PC-9 (cell line): ENCODE measurements at regions not wholly inside any gene's neighbourhood (a gene's known extent, or its start where the extent isn't known, plus 50 kb on each side); places are given as distances from the start of the nearest gene placed in this dataset.

Experiments used
- BruUV-seq: library from RNA; stranded (reverse); fragments of 400-500 nt; replicated peaks from 2 replicates; lab custom pipeline; 2021; lab: Mats Ljungman, UMichigan
- CTCF ChIA-PET: fragments of 300-600 bp; sonication (Branson Sonifier 250); formaldehyde crosslinking; loops from one replicate; lab custom pipeline; 2022; ENCODE audit warnings: antibody characterized with exemption; lab: Charles Lee
- POLR2A ChIA-PET: fragments of 300-600 bp; sonication (Branson Sonifier 250); formaldehyde crosslinking; loops from one replicate; lab custom pipeline; 2022; ENCODE audit warnings: antibody characterized with exemption; ENCODE audit not compliant: unreplicated experiment; lab: Charles Lee
- DNase-seq, 2 experiments: peaks; one replicate each; pipeline versions ENCODE4 v3.0.0 to v3.0.0-alpha.2; 2015 to 2022; ENCODE audit warnings: mixed read lengths in 1 of 2
- H2AFZ ChIP-seq: fragments of 200-600 bp; sonication (generic); 2 replicates; pipeline ENCODE4 v1.8.1; 2017; ENCODE audit warnings: antibody characterized with exemption
- H3F3A ChIP-seq: fragments of 200-600 bp; sonication (generic); 2 replicates; pipeline ENCODE4 v1.8.1; 2017; ENCODE audit warnings: antibody characterized with exemption, mild to moderate bottlenecking, low read depth; ENCODE audit not compliant: insufficient read depth
- H3K27ac ChIP-seq: fragments of 200-600 bp; sonication (generic); 2 replicates; pipeline ENCODE4 v1.6.1; 2016; ENCODE audit warnings: mixed run types
- H3K27me3 ChIP-seq: fragments of 200-600 bp; sonication (generic); 2 replicates; pipeline ENCODE4 v1.6.1; 2016; ENCODE audit warnings: low read depth, mixed run types; ENCODE audit not compliant: insufficient read depth
- H3K36me3 ChIP-seq: fragments of 200-600 bp; sonication (generic); 2 replicates; pipeline ENCODE4 v1.6.1; 2016; ENCODE audit warnings: low read depth, mixed run types
- H3K4me1 ChIP-seq: fragments of 200-600 bp; sonication (generic); replicated peaks from 2 replicates; pipeline ENCODE4 v1.6.1; 2016; ENCODE audit warnings: mixed run types; ENCODE audit not compliant: insufficient read depth
- H3K4me2 ChIP-seq: fragments of 200-600 bp; sonication (generic); 2 replicates; pipeline ENCODE4 v1.6.1; 2017; ENCODE audit warnings: mixed run types
- H3K4me3 ChIP-seq: fragments of 200-600 bp; sonication (generic); 2 replicates; pipeline ENCODE4 v1.6.1; 2016; ENCODE audit warnings: mixed run types
- H3K79me2 ChIP-seq: fragments of 200-600 bp; sonication (generic); 2 replicates; pipeline ENCODE4 v1.6.1; 2017; ENCODE audit warnings: low read depth, mixed run types
- H3K9me2 ChIP-seq: fragments of 200-600 bp; sonication (generic); 2 replicates; pipeline ENCODE4 v1.8.1; 2017; ENCODE audit warnings: mild to moderate bottlenecking; ENCODE audit not compliant: insufficient read depth
- H3K9me3 ChIP-seq: fragments of 200-600 bp; sonication (generic); 2 replicates; pipeline ENCODE4 v1.8.1; 2016; ENCODE audit warnings: low read depth; ENCODE audit not compliant: insufficient read depth
- H4K20me1 ChIP-seq: fragments of 200-600 bp; sonication (generic); 2 replicates; pipeline ENCODE4 v1.8.1; 2017; ENCODE audit not compliant: insufficient read depth
- CTCF ChIP-seq: fragments of 200-600 bp; sonication (generic); conservative IDR thresholded peaks from 2 replicates; pipeline ENCODE4 v1.6.1; 2017; ENCODE audit warnings: mixed run types, antibody characterized with exemption, mild to moderate bottlenecking, moderate library complexity
- EZH2 ChIP-seq: fragments of 200-600 bp; sonication (generic); IDR thresholded peaks from 2 replicates; pipeline ENCODE4 v1.8.0; 2017; ENCODE audit warnings: antibody characterized with exemption, low read depth
- intact Hi-C: fragments of 100-400 bp; cut with micrococcal nuclease; formaldehyde crosslinking; loops from one replicate; pipeline ENCODE4 v1.10.0; 2022; ENCODE audit not compliant: unreplicated experiment

DNA sequence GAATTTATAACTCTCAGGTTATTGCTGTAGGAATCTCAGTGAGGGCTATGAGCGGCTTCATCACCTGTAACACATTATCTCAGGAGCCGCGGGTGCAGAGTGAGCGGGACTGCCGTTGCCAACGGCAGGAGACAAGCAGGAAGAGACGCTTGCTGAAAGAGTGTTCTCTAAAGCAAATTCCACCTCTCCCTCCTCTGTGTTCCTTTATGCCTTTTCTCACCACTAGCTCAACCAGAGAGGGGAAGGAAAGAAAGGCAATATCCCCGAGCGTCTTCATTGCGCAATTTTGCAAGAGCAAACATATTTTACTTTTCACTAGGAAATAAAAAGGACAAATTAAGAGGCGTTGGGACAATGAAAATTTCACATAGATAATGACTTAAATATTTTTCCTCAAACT is 185.2 kb upstream of the EXOC2 start:
- Histone ChIP-seq H3K4me3 (no peak overlapping the region), H3K9me3 (no peaks in the 10 kb centered on the region), H3K4me2 (no peak overlapping the region), H3K36me3 (no peaks in the 10 kb centered on the region), H3K9me2 (no peaks in the 10 kb centered on the region), H4K20me1 (no peaks in the 10 kb centered on the region), H3K79me2 (no peaks in the 10 kb centered on the region), H3K27me3 (no peaks in the 10 kb centered on the region), H3F3A (no peaks in the 10 kb centered on the region), H3K27ac (no peak overlapping the region), H3K4me1 (no peaks in the 10 kb centered on the region), H2AFZ (no peak overlapping the region)
- ChIA-PET POLR2A (no interaction called here), CTCF (no interaction called here)
- no peak for DNase-seq
- no peak for TF ChIP-seq CTCF
- no peak for TF ChIP-seq EZH2
- BruUV-seq: no TSS peak
- intact Hi-C loops: no loop called here

GRCh38 chr6:875012-875411 is 182.1 kb upstream of the EXOC2 start:
- H3K4me1 ChIP-seq: no peaks in the 10 kb centered on the region
- no peaks in the 10 kb centered on the region for H3K36me3 ChIP-seq
- DNase-seq: no peak
- H3F3A ChIP-seq: no peaks in the 10 kb centered on the region
- H3K4me3 ChIP-seq: no peak overlapping the region
- H3K9me3 ChIP-seq: no peaks in the 10 kb centered on the region
- H3K27me3 ChIP-seq: no peaks in the 10 kb centered on the region
- ChIA-PET CTCF (no interaction called here), POLR2A (no interaction called here)
- no peak for TF ChIP-seq EZH2
- TF ChIP-seq CTCF: no peak
- no peaks in the 10 kb centered on the region for H4K20me1 ChIP-seq
- no peak overlapping the region for H2AFZ ChIP-seq
- intact Hi-C loops: no loop called here
- no peak overlapping the region for H3K27ac ChIP-seq
- H3K9me2 ChIP-seq: no peaks in the 10 kb centered on the region
- no peaks in the 10 kb centered on the region for H3K79me2 ChIP-seq
- BruUV-seq: no TSS peak
- no peak overlapping the region for H3K4me2 ChIP-seq

DNA sequence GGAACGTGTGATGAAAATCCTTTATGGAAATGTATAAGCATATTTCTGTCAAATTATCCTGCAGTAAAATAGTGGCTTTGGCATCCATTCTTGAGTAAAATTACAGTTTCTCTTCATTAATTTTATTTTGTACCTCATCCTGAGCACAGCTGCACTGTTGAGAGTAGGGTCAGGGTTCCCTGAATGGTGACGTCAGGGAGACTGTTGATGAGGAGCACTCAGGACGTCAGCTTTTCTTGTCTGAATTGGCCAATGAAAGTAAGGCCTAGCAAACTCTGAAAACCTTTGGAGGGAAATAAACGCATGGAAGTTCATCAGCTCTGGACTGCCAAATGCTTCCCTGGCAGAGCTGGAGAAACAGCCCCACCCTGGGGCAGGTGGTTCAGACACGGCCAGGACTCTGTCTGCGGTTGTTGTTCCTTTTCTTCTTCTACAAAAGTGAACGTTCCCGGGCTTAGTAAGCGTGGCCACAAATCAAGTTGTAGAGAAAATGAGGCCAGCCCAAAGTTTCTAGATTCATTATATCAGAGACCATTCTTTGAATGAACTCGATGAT is 179.7 kb upstream of the EXOC2 start:
- Histone ChIP-seq H3F3A (no peaks in the 10 kb centered on the region), H4K20me1 (no peaks in the 10 kb centered on the region), H3K27me3 (no peaks in the 10 kb centered on the region), H3K9me2 (no peaks in the 10 kb centered on the region), H3K36me3 (no peaks in the 10 kb centered on the region), H3K4me3 (no peak overlapping the region), H3K4me1 (no peaks in the 10 kb centered on the region), H2AFZ (no peak overlapping the region), H3K79me2 (no peaks in the 10 kb centered on the region), H3K9me3 (no peaks in the 10 kb centered on the region), H3K27ac (no peak overlapping the region), H3K4me2 (no peak overlapping the region)
- intact Hi-C loops: no loop called here
- DNase-seq: no peak
- ChIA-PET POLR2A (no interaction called here), CTCF (no interaction called here)
- BruUV-seq: no TSS peak
- TF ChIP-seq CTCF (no peak), EZH2 (no peak)
